ENCODE measurements at regions not wholly inside any gene's neighbourhood (a gene's known extent, or its start where the extent isn't known, plus 50 kb on each side); places are given as distances from the start of the nearest gene placed in this dataset.
"Not testable (repeated sequence)": the region's sequence is repeated elsewhere in the genome, so short reads cannot be mapped to it uniquely, and the experiment has no call there.

DNA sequence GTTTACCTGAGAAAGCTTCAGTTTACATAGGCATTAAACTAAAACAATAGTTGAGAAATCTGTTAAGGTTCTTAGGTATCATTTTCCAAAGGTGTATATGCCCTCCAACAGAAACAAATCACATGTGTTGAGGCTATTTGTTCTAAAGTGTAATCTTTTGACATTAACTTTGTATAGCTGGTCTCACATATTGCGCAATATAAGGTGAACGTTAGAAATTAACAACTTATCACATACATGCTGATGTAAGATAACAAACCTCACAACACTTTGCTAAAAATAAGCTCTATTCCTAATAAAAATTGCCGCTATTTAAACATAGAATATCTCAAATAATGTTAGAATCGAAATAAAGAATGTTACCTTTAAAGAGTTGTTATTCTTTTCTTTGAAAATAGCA lies 340.6 kb downstream of the SRGAP2C start:
- Histone ChIP-seq H3K27ac (no peak overlapping the region), H3K9me3 (no peaks in the 10 kb centered on the region), H3K4me1 (no peaks in the 10 kb centered on the region), H3K27me3 (no peaks in the 10 kb centered on the region), H3K36me3 (no peaks in the 10 kb centered on the region), H3K4me3 (no peak overlapping the region)
- TF ChIP-seq, protein P1, sequence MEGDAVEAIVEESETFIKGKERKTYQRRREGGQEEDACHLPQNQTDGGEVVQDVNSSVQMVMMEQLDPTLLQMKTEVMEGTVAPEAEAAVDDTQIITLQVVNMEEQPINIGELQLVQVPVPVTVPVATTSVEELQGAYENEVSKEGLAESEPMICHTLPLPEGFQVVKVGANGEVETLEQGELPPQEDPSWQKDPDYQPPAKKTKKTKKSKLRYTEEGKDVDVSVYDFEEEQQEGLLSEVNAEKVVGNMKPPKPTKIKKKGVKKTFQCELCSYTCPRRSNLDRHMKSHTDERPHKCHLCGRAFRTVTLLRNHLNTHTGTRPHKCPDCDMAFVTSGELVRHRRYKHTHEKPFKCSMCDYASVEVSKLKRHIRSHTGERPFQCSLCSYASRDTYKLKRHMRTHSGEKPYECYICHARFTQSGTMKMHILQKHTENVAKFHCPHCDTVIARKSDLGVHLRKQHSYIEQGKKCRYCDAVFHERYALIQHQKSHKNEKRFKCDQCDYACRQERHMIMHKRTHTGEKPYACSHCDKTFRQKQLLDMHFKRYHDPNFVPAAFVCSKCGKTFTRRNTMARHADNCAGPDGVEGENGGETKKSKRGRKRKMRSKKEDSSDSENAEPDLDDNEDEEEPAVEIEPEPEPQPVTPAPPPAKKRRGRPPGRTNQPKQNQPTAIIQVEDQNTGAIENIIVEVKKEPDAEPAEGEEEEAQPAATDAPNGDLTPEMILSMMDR (IDR thresholded peaks at IDR 0.05) = no peak
- no peak for DNase-seq (ENCODE audit: low spot score in 2 of 2)
- intact Hi-C loops (cut with DNase I) = no loop called here

DNA sequence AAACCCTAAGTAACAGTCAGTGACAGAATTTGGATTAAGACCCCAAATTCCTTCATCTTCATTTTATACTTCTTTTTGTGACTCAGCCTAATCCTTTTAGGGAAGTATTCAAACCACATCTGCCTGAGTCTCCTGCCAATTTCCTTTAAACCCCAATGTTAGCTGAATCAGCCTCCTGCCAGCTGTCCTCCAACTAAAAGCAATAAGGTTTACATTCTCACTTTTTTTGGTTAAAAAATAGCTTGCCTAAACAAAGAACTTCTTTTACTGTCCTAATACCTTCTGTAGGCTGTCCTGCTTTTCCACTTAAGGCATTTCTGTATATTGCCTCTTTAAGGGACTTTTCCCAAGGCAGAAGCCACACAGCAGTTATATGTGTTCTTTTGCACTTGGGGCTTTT lies 344.2 kb downstream of the SRGAP2C start:
- H3K4me1 ChIP-seq; intact Hi-C loops (cut with DNase I); H3K27me3 ChIP-seq; H3K9me3 ChIP-seq; DNase-seq (ENCODE audit: low spot score in 2 of 2); H3K27ac ChIP-seq; H3K36me3 ChIP-seq; H3K4me3 ChIP-seq: not testable (repeated sequence)

DNA sequence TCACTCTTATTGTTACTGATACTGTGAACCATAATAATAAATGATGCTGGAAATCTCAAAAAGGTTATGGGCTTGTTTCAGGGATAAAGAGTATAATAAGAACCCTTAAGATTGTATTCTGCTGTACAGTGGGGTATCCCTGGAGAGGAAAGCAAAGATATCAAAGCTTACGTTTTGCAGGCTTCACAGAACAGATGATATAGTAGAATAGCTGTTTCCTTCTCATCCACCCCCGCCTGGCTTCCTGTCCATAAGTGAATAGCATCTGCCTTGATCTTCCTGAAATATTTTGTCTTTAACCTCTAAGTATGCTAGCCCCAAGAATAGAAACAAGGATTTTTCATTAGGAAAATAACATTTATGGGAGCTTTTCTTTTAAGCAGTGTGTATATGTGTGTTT lies 345.3 kb downstream of the SRGAP2C start:
- H3K27me3 ChIP-seq; H3K36me3 ChIP-seq; intact Hi-C loops (cut with DNase I); DNase-seq (ENCODE audit: low spot score in 2 of 2); H3K4me1 ChIP-seq; H3K4me3 ChIP-seq; H3K27ac ChIP-seq; H3K9me3 ChIP-seq: not testable (repeated sequence)

DNA sequence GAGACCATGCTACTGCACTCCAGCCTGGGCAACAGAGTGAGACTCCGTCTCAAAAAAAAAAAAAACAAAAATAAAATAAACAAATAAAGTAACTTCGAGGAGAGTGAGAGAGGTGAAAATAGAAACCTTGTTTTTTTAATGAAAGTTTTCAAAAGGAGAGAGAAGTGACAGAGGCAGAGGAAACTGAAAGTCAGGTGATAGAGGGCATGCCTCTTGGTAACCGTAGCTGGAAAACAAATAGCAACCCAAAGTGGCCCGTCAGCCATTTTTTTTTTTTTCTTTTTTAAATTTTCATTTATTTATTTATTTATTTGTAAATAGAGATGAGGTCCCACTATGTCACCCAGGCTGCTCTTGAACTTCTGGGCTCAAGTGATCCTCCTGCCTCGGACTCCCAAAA lies 347.0 kb downstream of the SRGAP2C start:
- DNase-seq (ENCODE audit: low spot score in 2 of 2); H3K9me3 ChIP-seq; H3K36me3 ChIP-seq; H3K4me3 ChIP-seq; intact Hi-C loops (cut with DNase I); H3K27me3 ChIP-seq; H3K27ac ChIP-seq; H3K4me1 ChIP-seq: not testable (repeated sequence)

DNA sequence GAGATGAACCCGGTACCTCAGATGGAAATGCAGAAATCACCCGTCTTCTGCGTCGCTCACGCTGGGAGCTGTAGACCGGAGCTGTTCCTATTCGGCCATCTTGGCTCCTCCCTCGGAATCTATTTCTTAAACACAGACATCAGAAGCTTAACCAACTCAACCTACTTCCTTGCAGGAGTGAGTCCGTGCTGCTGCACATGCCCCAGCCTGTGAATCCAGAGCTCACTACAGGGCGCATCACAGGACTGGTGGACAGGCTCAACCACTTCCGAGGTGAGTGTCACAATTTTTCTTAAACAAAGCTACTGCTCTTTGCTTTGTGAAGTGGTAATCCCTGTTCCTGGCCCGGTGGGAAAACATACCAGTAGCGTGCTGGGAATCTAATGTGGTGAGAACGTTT lies 353.4 kb downstream of the SRGAP2C start:
- H3K4me3 ChIP-seq; intact Hi-C loops (cut with DNase I); H3K27ac ChIP-seq; DNase-seq (ENCODE audit: low spot score in 2 of 2); H3K9me3 ChIP-seq; H3K27me3 ChIP-seq; H3K36me3 ChIP-seq; H3K4me1 ChIP-seq: not testable (repeated sequence)

DNA sequence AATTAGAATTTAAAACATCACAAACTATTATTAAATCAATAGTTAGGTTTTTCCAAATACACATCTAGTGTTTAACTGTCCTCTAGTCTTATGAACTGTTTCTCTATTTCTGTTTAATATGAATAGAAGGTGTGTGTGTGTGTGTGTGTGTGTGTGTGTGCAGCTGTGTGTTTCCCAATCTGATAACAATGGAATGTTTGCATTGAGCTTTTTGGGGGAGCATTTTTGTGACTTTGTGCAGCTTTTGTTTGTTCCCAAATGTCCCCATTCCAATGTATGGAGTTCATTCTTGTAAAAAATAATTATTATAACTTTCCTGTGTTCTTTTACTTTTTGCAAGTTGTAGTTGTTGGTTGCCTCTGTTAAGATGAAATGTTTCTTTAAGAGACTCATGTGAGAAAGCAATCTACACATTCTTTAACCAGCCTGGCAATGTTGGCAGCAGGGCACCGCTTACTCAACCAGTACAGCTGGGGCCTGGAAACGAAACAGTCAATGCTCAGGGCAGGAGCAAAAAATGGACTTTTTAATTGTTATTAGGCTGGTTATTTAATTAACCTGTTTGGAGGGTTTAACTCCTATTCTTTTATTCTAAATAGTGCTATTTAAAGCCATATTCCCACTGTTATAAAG lies 354.3 kb downstream of the SRGAP2C start:
- Histone ChIP-seq H3K36me3 (no peaks in the 10 kb centered on the region), H3K4me3 (no peak overlapping the region), H3K27ac (no peak overlapping the region), H3K4me1 (no peaks in the 10 kb centered on the region), H3K27me3 (no peaks in the 10 kb centered on the region), H3K9me3 (no peaks in the 10 kb centered on the region)
- TF ChIP-seq, protein P1 (IDR thresholded peaks at IDR 0.05) = no peak
- no peak for DNase-seq (ENCODE audit: low spot score in 2 of 2)
- intact Hi-C loops (cut with DNase I) = no loop called here

DNA sequence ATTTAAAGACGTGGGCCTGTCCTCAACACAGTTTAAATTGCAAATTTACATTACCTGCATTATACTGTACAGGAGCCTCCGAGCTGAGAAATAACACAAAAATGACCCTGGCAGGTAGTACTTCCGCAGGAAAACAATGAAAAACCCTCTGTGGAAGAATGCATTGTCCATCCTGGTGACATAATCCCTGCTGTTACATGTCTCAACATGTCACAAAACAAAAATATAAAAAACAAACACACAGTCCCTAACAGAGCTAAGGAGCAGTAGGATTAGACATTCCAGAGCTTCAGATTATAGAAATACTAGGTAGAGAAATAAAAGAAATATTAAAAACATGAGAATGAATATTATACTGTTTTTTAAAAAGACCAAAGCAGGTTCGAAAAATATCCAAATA lies 359.2 kb downstream of the SRGAP2C start:
- DNase-seq (ENCODE audit: low spot score in 2 of 2); H3K27ac ChIP-seq; H3K9me3 ChIP-seq; intact Hi-C loops (cut with DNase I); H3K36me3 ChIP-seq; H3K4me1 ChIP-seq; H3K27me3 ChIP-seq; H3K4me3 ChIP-seq: not testable (repeated sequence)

DNA sequence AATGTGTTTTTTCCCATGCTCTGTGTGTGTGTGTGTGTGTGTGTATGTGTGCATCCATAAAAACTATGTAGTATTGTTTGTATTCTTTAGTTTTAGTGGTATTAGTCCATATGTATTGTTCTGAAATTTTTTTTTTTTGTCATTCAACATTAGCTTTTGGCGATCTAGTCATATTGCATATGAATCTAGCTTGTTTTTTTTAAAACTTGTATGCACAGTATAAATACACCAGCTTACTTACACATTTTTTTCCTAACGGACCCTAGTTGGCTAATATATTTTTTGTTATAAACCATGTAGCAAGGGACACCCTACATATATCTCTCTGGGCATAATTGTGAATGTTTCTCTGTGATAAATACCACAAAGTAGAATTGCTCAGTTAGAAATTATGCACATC lies 359.7 kb downstream of the SRGAP2C start:
- TF ChIP-seq, protein P1 (IDR thresholded peaks at IDR 0.05) = no peak
- no peaks in the 10 kb centered on the region for H3K36me3 ChIP-seq
- intact Hi-C loops (cut with DNase I) = no loop called here
- H3K4me1 ChIP-seq = no peaks in the 10 kb centered on the region
- no peak for DNase-seq (ENCODE audit: low spot score in 2 of 2)
- no peaks in the 10 kb centered on the region for H3K27me3 ChIP-seq
- no peaks in the 10 kb centered on the region for H3K9me3 ChIP-seq
- no peak overlapping the region for H3K27ac ChIP-seq
- H3K4me3 ChIP-seq = no peak overlapping the region

DNA sequence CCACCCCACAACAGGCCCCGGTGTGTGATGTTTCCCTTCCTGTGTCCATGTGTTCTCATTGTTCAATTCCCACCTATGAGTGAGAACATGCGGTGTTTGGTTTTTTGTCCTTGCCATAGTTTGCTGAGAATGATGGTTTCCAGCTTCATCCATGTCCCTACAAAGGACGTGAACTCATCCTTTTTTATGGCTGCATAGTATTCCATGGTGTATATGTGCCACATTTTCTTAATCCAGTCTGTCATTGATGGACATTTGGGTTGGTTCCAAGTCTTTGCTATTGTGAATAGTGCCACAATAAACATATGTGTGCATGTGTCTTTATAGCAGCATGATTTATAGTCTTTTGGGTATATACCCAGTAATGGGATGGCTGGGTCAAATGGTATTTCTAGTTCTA lies 361.1 kb downstream of the SRGAP2C start:
- H3K4me3 ChIP-seq = not testable (repeated sequence)

More for the DNA sequence above, 361.1 kb downstream of the SRGAP2C start:
- H3K27ac ChIP-seq; DNase-seq (ENCODE audit: low spot score in 2 of 2); H3K27me3 ChIP-seq; H3K9me3 ChIP-seq; H3K36me3 ChIP-seq; H3K4me1 ChIP-seq; intact Hi-C loops (cut with DNase I): not testable (repeated sequence)
